ENCODE measurements at regions not wholly inside any gene's neighbourhood (a gene's known extent, or its start where the extent isn't known, plus 50 kb on each side); places are given as distances from the start of the nearest gene placed in this dataset.

- H3K27me3 ChIP-seq (ENCODE audit: insufficient read depth, low read length): no peaks in the 10 kb centered on the region
- Mint-ChIP-seq H3K27me3 (ENCODE audit: low read depth, unreplicated experiment) (no peaks in the 10 kb centered on the region), H3K27ac (ENCODE audit: unreplicated experiment) (no peak overlapping the region), H3K36me3 (ENCODE audit: low read depth, unreplicated experiment) (no peaks in the 10 kb centered on the region), H3K9me3 (ENCODE audit: unreplicated experiment) (no peaks in the 10 kb centered on the region), H3K4me3 (ENCODE audit: unreplicated experiment) (no peak overlapping the region), H3K4me1 (ENCODE audit: low read depth, unreplicated experiment) (no peaks in the 10 kb centered on the region)
- H4K20me1 ChIP-seq (ENCODE audit: insufficient read depth, low read length): no peaks in the 10 kb centered on the region
- no peak overlapping the region for H3K4me2 ChIP-seq (ENCODE audit: low read length)
- no peak overlapping the region for H3K4me3 ChIP-seq (ENCODE audit: insufficient read depth, low read depth, low read length)
- H3K4me1 ChIP-seq (ENCODE audit: insufficient read depth, low read length): no peaks in the 10 kb centered on the region
- no peaks in the 10 kb centered on the region for H3K79me2 ChIP-seq (ENCODE audit: insufficient read depth, low read length)
- H3K9ac ChIP-seq (ENCODE audit: low read length): no peak overlapping the region
- FAIRE-seq: no peak
- no peaks in the 10 kb centered on the region for H3K9me3 ChIP-seq (ENCODE audit: insufficient read depth, low read depth, low read length)
- H3K36me3 ChIP-seq (ENCODE audit: insufficient read depth, low read length): no peaks in the 10 kb centered on the region
- no peak for DNase-seq (ENCODE audit: low read depth)
- H2AFZ ChIP-seq (ENCODE audit: low read depth, low read length): no peak overlapping the region
- no peak overlapping the region for H3K27ac ChIP-seq (ENCODE audit: low read depth, low read length)
- no peak for TF ChIP-seq EZH2 (IDR thresholded peaks at IDR 0.05; ENCODE audit: insufficient read depth, low read length)
- no peak for TF ChIP-seq CTCF (IDR thresholded peaks at IDR 0.05; ENCODE audit: insufficient read depth, low read depth, low read length)
These were observed 159.0 kb upstream of the POM121L12 start for GRCh38 chr7:52876402-52876801.

- Histone ChIP-seq H3K9ac (ENCODE audit: low read length) (no peak overlapping the region), H3K9me3 (ENCODE audit: insufficient read depth, low read depth, low read length) (peaks cover 13% of the 10 kb centered on the region), H3K79me2 (ENCODE audit: insufficient read depth, low read length) (no peaks in the 10 kb centered on the region), H3K27ac (ENCODE audit: low read depth, low read length) (no peak overlapping the region), H2AFZ (ENCODE audit: low read depth, low read length) (no peak overlapping the region), H3K36me3 (ENCODE audit: insufficient read depth, low read length) (no peaks in the 10 kb centered on the region), H3K4me3 (ENCODE audit: insufficient read depth, low read depth, low read length) (no peak overlapping the region), H4K20me1 (ENCODE audit: insufficient read depth, low read length) (no peaks in the 10 kb centered on the region), H3K4me1 (ENCODE audit: insufficient read depth, low read length) (no peaks in the 10 kb centered on the region), H3K4me2 (ENCODE audit: low read length) (no peak overlapping the region), H3K27me3 (ENCODE audit: insufficient read depth, low read length) (no peaks in the 10 kb centered on the region)
- no peak for TF ChIP-seq EZH2 (IDR thresholded peaks at IDR 0.05; ENCODE audit: insufficient read depth, low read length)
- TF ChIP-seq CTCF (IDR thresholded peaks at IDR 0.05; ENCODE audit: insufficient read depth, low read depth, low read length): no peak
- Mint-ChIP-seq H3K27me3 (ENCODE audit: low read depth, unreplicated experiment) (no peaks in the 10 kb centered on the region), H3K27ac (ENCODE audit: unreplicated experiment) (no peak overlapping the region), H3K4me3 (ENCODE audit: unreplicated experiment) (no peak overlapping the region), H3K9me3 (ENCODE audit: unreplicated experiment) (peaks cover 13% of the 10 kb centered on the region), H3K36me3 (ENCODE audit: low read depth, unreplicated experiment) (no peaks in the 10 kb centered on the region), H3K4me1 (ENCODE audit: low read depth, unreplicated experiment) (no peaks in the 10 kb centered on the region)
- DNase-seq (ENCODE audit: low read depth): no peak
- no peak for FAIRE-seq
These were observed 171.8 kb upstream of the POM121L12 start for GRCh38 chr7:52863652-52864051.

GRCh38 chr7:52862321-52862720, 173.1 kb upstream of the POM121L12 start:
- no peaks in the 10 kb centered on the region for H3K4me1 Mint-ChIP-seq (ENCODE audit: low read depth, unreplicated experiment)
- H3K4me1 ChIP-seq (ENCODE audit: insufficient read depth, low read length): no peaks in the 10 kb centered on the region
- FAIRE-seq (no peak), DNase-seq (ENCODE audit: low read depth) (no peak)
- H3K79me2 ChIP-seq (ENCODE audit: insufficient read depth, low read length): no peaks in the 10 kb centered on the region
- H3K9me3 ChIP-seq (ENCODE audit: insufficient read depth, low read depth, low read length): peaks cover 13% of the 10 kb centered on the region
- no peaks in the 10 kb centered on the region for H4K20me1 ChIP-seq (ENCODE audit: insufficient read depth, low read length)
- H3K9ac ChIP-seq (ENCODE audit: low read length): no peak overlapping the region
- no peak overlapping the region for H3K4me3 Mint-ChIP-seq (ENCODE audit: unreplicated experiment)
- no peak for TF ChIP-seq EZH2 (IDR thresholded peaks at IDR 0.05; ENCODE audit: insufficient read depth, low read length)
- no peak for TF ChIP-seq CTCF (IDR thresholded peaks at IDR 0.05; ENCODE audit: insufficient read depth, low read depth, low read length)
- no peaks in the 10 kb centered on the region for H3K36me3 ChIP-seq (ENCODE audit: insufficient read depth, low read length)
- H2AFZ ChIP-seq (ENCODE audit: low read depth, low read length): no peak overlapping the region
- H3K27me3 Mint-ChIP-seq (ENCODE audit: low read depth, unreplicated experiment): no peaks in the 10 kb centered on the region
- no peak overlapping the region for H3K4me2 ChIP-seq (ENCODE audit: low read length)
- no peak overlapping the region for H3K27ac Mint-ChIP-seq (ENCODE audit: unreplicated experiment)
- no peak overlapping the region for H3K27ac ChIP-seq (ENCODE audit: low read depth, low read length)
- no peaks in the 10 kb centered on the region for H3K36me3 Mint-ChIP-seq (ENCODE audit: low read depth, unreplicated experiment)
- no peaks in the 10 kb centered on the region for H3K27me3 ChIP-seq (ENCODE audit: insufficient read depth, low read length)
- H3K4me3 ChIP-seq (ENCODE audit: insufficient read depth, low read depth, low read length): no peak overlapping the region
- H3K9me3 Mint-ChIP-seq (ENCODE audit: unreplicated experiment): peaks cover 13% of the 10 kb centered on the region

Measured in astrocyte (in vitro differentiated cells and primary cell).